A549 (cell line): ENCODE measurements at regions not wholly inside any gene's neighbourhood (a gene's known extent, or its start where the extent isn't known, plus 50 kb on each side); places are given as distances from the start of the nearest gene placed in this dataset.

ENCODE experiments used
- ATAC-seq, 2 experiments: fragments of 200-7000 bp in 1 of 2; fragments of >200 bp in 1 of 2; cut with Nextera tagmentation in 1 of 2; cut with Tn5 transposase in 1 of 2; 3 replicates each; pipeline versions ENCODE4 v1.8.0 to v1.9.1; 2018 to 2020; ENCODE audit warnings: mild to moderate bottlenecking in 1 of 2, moderate library complexity in 1 of 2
- CTCF ChIA-PET: fragments of 300-600 bp; sonication (Branson Sonifier 250); formaldehyde crosslinking; extraction: SDS; loops from one replicate; lab custom pipeline; 2021; ENCODE audit warnings: antibody characterized with exemption, inconsistent platforms; lab: Yijun Ruan, JAX
- POLR2A ChIA-PET: fragments of 350-600 bp; formaldehyde crosslinking; extraction: SDS; loops from one replicate; lab custom pipeline; 2021; ENCODE audit warnings: antibody characterized with exemption, inconsistent platforms; lab: Yijun Ruan, JAX
- DNase-seq, 2 experiments: peaks; one replicate each; pipeline versions ENCODE4 v3.0.0 to v3.0.0-alpha.2; 2011 to 2016; ENCODE audit warnings: low read depth in 1 of 2, low spot score in 1 of 2
- FAIRE-seq: peaks from 2 replicates; lab custom pipeline; 2011; peaks lifted over from hg19 to GRCh38; lab: Jason Lieb, UNC
- H3K27ac ChIP-seq, 2 experiments: fragments of >200 bp; sonication (Bioruptor Twin); formaldehyde crosslinking; 3 replicates each; pipeline ENCODE4 v1.5.1; 2016 to 2017
- H3K4me1 ChIP-seq: fragments of >200 bp; sonication (Bioruptor Twin); formaldehyde crosslinking; 3 replicates; pipeline ENCODE4 v1.6.1; 2016
- H3K4me2 ChIP-seq: fragments of >200 bp; sonication (Bioruptor Twin); formaldehyde crosslinking; 3 replicates; pipeline ENCODE4 v1.6.1; 2016
- H3K4me3 ChIP-seq: fragments of >200 bp; sonication (Bioruptor Twin); formaldehyde crosslinking; 3 replicates; pipeline ENCODE4 v1.5.1; 2016
- H3K9me3 ChIP-seq: fragments of >200 bp; sonication (Bioruptor Twin); formaldehyde crosslinking; 3 replicates; pipeline ENCODE4 v1.6.1; 2016
- BCL3 ChIP-seq: fragments of >200 bp; sonication (Bioruptor Twin); formaldehyde crosslinking; IDR thresholded peaks from 3 replicates; pipeline ENCODE4 v1.6.1; 2016
- CBX8 ChIP-seq: fragments of 200-600 bp; sonication (generic); IDR thresholded peaks from 2 replicates; pipeline ENCODE4 v1.6.1; 2016
- E2F6 ChIP-seq: IDR thresholded peaks from 2 replicates; pipeline ENCODE4 v1.6.1; 2012; ENCODE audit warnings: low read depth, borderline replicate concordance
- EHF ChIP-seq: fragments of 250-450 bp; sonication (Bioruptor Pico); IDR thresholded peaks from 2 replicates; pipeline ENCODE4 v1.5.0; 2020; ENCODE audit warnings: mild to moderate bottlenecking
- ELK1 ChIP-seq: fragments of 150-350 bp; IDR thresholded peaks from 2 replicates; pipeline ENCODE4 v1.6.1; 2014; ENCODE audit warnings: low read depth, mild to moderate bottlenecking, low read length
- ESRRA ChIP-seq: fragments of 150-350 bp; IDR thresholded peaks from 2 replicates; pipeline ENCODE4 v1.6.1; 2014; ENCODE audit warnings: mild to moderate bottlenecking, low read length, borderline replicate concordance
- FOSB ChIP-seq: fragments of 250-450 bp; sonication (Bioruptor Pico); IDR thresholded peaks from 2 replicates; pipeline ENCODE4 v1.5.0; 2020; ENCODE audit warnings: mild to moderate bottlenecking, moderate library complexity
- HDAC2 ChIP-seq: fragments of 200-600 bp; sonication (generic); IDR thresholded peaks from 2 replicates; pipeline ENCODE4 v1.6.1; 2016
- HMGXB4 ChIP-seq: fragments of 250-450 bp; sonication (Bioruptor Pico); IDR thresholded peaks from 2 replicates; pipeline ENCODE4 v1.5.0; 2021; ENCODE audit warnings: mild to moderate bottlenecking, moderate library complexity, borderline replicate concordance
- HOXA7 ChIP-seq: fragments of 250-450 bp; sonication (Bioruptor Pico); IDR thresholded peaks from 2 replicates; pipeline ENCODE4 v1.5.0; 2020; ENCODE audit warnings: mild to moderate bottlenecking, moderate library complexity
- JUNB ChIP-seq: fragments of >200 bp; sonication (Bioruptor Twin); formaldehyde crosslinking; IDR thresholded peaks from 2 replicates; pipeline ENCODE4 v1.6.1; 2016
- KDM5A ChIP-seq: fragments of 200-600 bp; sonication (generic); IDR thresholded peaks from 2 replicates; pipeline ENCODE4 v1.6.1; 2016; ENCODE audit warnings: antibody characterized with exemption, mild to moderate bottlenecking
- MAZ ChIP-seq: fragments of 150-350 bp; IDR thresholded peaks from 2 replicates; pipeline ENCODE4 v1.6.1; 2014; ENCODE audit warnings: antibody characterized with exemption, low read depth, low read length, borderline replicate concordance
- NFE2L2 ChIP-seq: fragments of 150-350 bp; conservative IDR thresholded peaks from 2 replicates; pipeline ENCODE4 v1.6.1; 2014; ENCODE audit warnings: low read length
- PBX3 ChIP-seq: IDR thresholded peaks from 2 replicates; pipeline ENCODE4 v1.6.1; 2012
- RAD21 ChIP-seq, 2 experiments: fragments of >200 bp in 1 of 2; sonication (Bioruptor Twin) in 1 of 2; formaldehyde crosslinking in 1 of 2; IDR thresholded peaks in 1 of 2; conservative IDR thresholded peaks in 1 of 2; 2 replicates in 1 of 2; 3 replicates in 1 of 2; pipeline ENCODE4 v1.6.1; 2012 to 2018; ENCODE audit warnings: inconsistent platforms in 1 of 2
- RCOR1 ChIP-seq: fragments of 150-350 bp; IDR thresholded peaks from 2 replicates; pipeline ENCODE4 v1.6.1; 2014; ENCODE audit warnings: antibody characterized with exemption, low read length, low read depth
- REST ChIP-seq: fragments of 200-600 bp; sonication (generic); IDR thresholded peaks from 2 replicates; pipeline ENCODE4 v1.6.1; 2016; ENCODE audit warnings: antibody characterized with exemption, mild to moderate bottlenecking, moderate library complexity
- SMC3 ChIP-seq: fragments of >200 bp; sonication (Bioruptor Twin); formaldehyde crosslinking; IDR thresholded peaks from 3 replicates; pipeline ENCODE4 v1.6.1; 2018; ENCODE audit warnings: inconsistent platforms
- ZSCAN20 ChIP-seq: fragments of 250-450 bp; sonication (Bioruptor Pico); IDR thresholded peaks from 2 replicates; pipeline ENCODE4 v1.8.0; 2022; ENCODE audit warnings: mild to moderate bottlenecking, moderate library complexity
- WGBS: methylation state at CpG from one replicate; pipeline ENCODE4 v1.1.6; 2017; ENCODE audit errors: missing lambda C conversion rate; 5-methylcytosine and 5-hydroxymethylcytosine counted together

- WGBS = 23% methylated on average over 3 of the region's 3 CpGs
- ChIA-PET POLR2A (no interaction called here), CTCF (interaction anchor here (1.2 kb wide), 1 partner anchor 12 kb away, joined by 4 read pairs; no protein-coding TSS in a partner anchor)
- TF ChIP-seq BCL3 = no peak
- no peak for TF ChIP-seq RAD21 (conservative IDR thresholded peaks at IDR 0.05 in 1 of 2, IDR thresholded peaks at IDR 0.05 in 1 of 2)
- TF ChIP-seq FOSB = no peak
- no peak for TF ChIP-seq MAZ
- no peak for TF ChIP-seq HOXA7
- no peak for TF ChIP-seq RCOR1
- no peak for TF ChIP-seq JUNB
- TF ChIP-seq ESRRA = no peak
- TF ChIP-seq E2F6 = no peak
- no peak for TF ChIP-seq HMGXB4 (CRISPR knock-in tag)
- TF ChIP-seq HDAC2 = no peak
- TF ChIP-seq ZSCAN20 (CRISPR knock-in tag) = no peak
- TF ChIP-seq EHF = no peak
- TF ChIP-seq CBX8 = no peak
- Histone ChIP-seq H3K27ac (no peak overlapping the region), H3K4me1 (no peaks in the 10 kb centered on the region), H3K4me2 (no peak overlapping the region), H3K9me3 (no peaks in the 10 kb centered on the region), H3K4me3 (no peak overlapping the region)
- FAIRE-seq (no peak), ATAC-seq (no peak), DNase-seq (no peak)
Measured at GRCh38 chr14:57933349-57933748, 67.5 kb upstream of the SLC35F4 start.

- Histone ChIP-seq H3K9me3 (no peaks in the 10 kb centered on the region), H3K27ac (no peak overlapping the region), H3K4me1 (no peaks in the 10 kb centered on the region), H3K4me2 (no peak overlapping the region), H3K4me3 (no peak overlapping the region)
- FAIRE-seq (no peak), ATAC-seq (no peak), DNase-seq (no peak)
- ChIA-PET POLR2A (no interaction called here), CTCF (no interaction called here)
- TF ChIP-seq PBX3 (no peak), SMC3 (no peak), ESRRA (no peak)
- WGBS = 1% methylated on average over 5 of the region's 5 CpGs
Measured at GRCh38 chr14:57930241-57930975, 64.5 kb upstream of the SLC35F4 start.

GRCh38 chr14:57928732-57929131 lies 62.8 kb upstream of the SLC35F4 start:
- H3K4me3 ChIP-seq = no peak overlapping the region
- FAIRE-seq = no peak
- TF ChIP-seq NFE2L2 (no peak), REST (no peak), FOSB (no peak), ELK1 (no peak), KDM5A (no peak)
- TF ChIP-seq, all 56 proteins: peak for 0
- 22% methylated on average over 1 of the region's 1 CpG for WGBS
- Histone ChIP-seq H3K4me2 (no peak overlapping the region), H3K4me1 (no peaks in the 10 kb centered on the region), H3K9me3 (no peaks in the 10 kb centered on the region), H3K27ac (no peak overlapping the region)
- ATAC-seq = no peak
- ChIA-PET CTCF (no interaction called here), POLR2A (no interaction called here)
- DNase-seq = no peak
